HG03342 (cell line): ENCODE measurements at regions not wholly inside any gene's neighbourhood (a gene's known extent, or its start where the extent isn't known, plus 50 kb on each side); places are given as distances from the start of the nearest gene placed in this dataset.
A peak's percentile ranks its signal among the peaks of the same experiment; 100 is the strongest.

Source experiments
- ATAC-seq: cut with Tn5 transposase; IDR thresholded peaks from one replicate; pipeline ENCODE4 v1.9.1; 2021; ENCODE audit warnings: mild to moderate bottlenecking, moderate library complexity; ENCODE audit not compliant: unreplicated experiment

GRCh38 chr7:54701982-54702381 lies 57.0 kb downstream of the SEC61G start:
- ATAC-seq = no peak

GRCh38 chr7:54699715-54700114 lies 59.3 kb downstream of the SEC61G start:
- ATAC-seq = no peak

- no peak for ATAC-seq
Measured at GRCh38 chr7:54697659-54698186, 61.3 kb downstream of the SEC61G start.

- no peak for ATAC-seq
Measured at GRCh38 chr7:54690892-54691291, 68.1 kb downstream of the SEC61G start.

GRCh38 chr7:54690050-54690443 lies 69.0 kb downstream of the SEC61G start:
- no peak for ATAC-seq

GRCh38 chr7:54689394-54690049 lies 69.5 kb downstream of the SEC61G start:
- ATAC-seq = no peak

GRCh38 chr7:54687462-54688212 lies 71.4 kb downstream of the SEC61G start:
- no peak for ATAC-seq

GRCh38 chr7:54680377-54681005 lies 78.5 kb downstream of the SEC61G start:
- ATAC-seq = no peak

GRCh38 chr7:54679490-54679817 lies 79.6 kb downstream of the SEC61G start:
- ATAC-seq = no peak

- ATAC-seq = no peak
Measured at GRCh38 chr7:54678763-54679489, 80.1 kb downstream of the SEC61G start.

GRCh38 chr7:54674891-54675290 lies 84.1 kb downstream of the SEC61G start:
- no peak for ATAC-seq

GRCh38 chr7:54672519-54672918 lies 86.5 kb downstream of the SEC61G start:
- no peak for ATAC-seq

- ATAC-seq = peak; percentile 60
Measured at GRCh38 chr7:54664235-54665228, 94.5 kb downstream of the SEC61G start.

GRCh38 chr7:54663603-54664234 lies 95.3 kb downstream of the SEC61G start:
- no peak for ATAC-seq

- no peak for ATAC-seq
Measured at GRCh38 chr7:54663186-54663585, 95.8 kb downstream of the SEC61G start.

- ATAC-seq = no peak
Measured at GRCh38 chr7:54662701-54663100, 96.3 kb downstream of the SEC61G start.

GRCh38 chr7:54653905-54654304 lies 105.1 kb downstream of the SEC61G start:
- no peak for ATAC-seq

GRCh38 chr7:54643064-54643463 lies 100.9 kb downstream of the VSTM2A start:
- ATAC-seq = no peak

- ATAC-seq = no peak
Measured at GRCh38 chr7:54637712-54638396, 95.7 kb downstream of the VSTM2A start.
